ENCODE measurements at regions not wholly inside any gene's neighbourhood (a gene's known extent, or its start where the extent isn't known, plus 50 kb on each side); places are given as distances from the start of the nearest gene placed in this dataset.

- H3K27me3 ChIP-seq (ENCODE audit: control insufficient read depth, insufficient read depth, low read length) = no peaks in the 10 kb centered on the region
- peaks cover 0 to 13% (median 3%) of the 10 kb centered on the region in 3 donors for H3K9me3 ChIP-seq (ENCODE audit: control insufficient read depth in 2 of 3, insufficient read depth in 1 of 3, low read length in 3 of 3)
- H3K9ac ChIP-seq (ENCODE audit: low read length in 3 of 3) = no peak overlapping the region
- H3K4me1 ChIP-seq (ENCODE audit: control insufficient read depth in 2 of 3, insufficient read depth in 2 of 3, low read depth in 1 of 3, low read length in 3 of 3) = no peaks in the 10 kb centered on the region
- FAIRE-seq = no peak
- no peak for DNase-seq
- no peaks in the 10 kb centered on the region for H3K36me3 ChIP-seq (ENCODE audit: control insufficient read depth in 2 of 3, insufficient read depth in 3 of 3, low read length in 3 of 3)
- no peak overlapping the region for H3K27ac ChIP-seq (ENCODE audit: low read depth in 2 of 2, low read length in 2 of 2)
- intact Hi-C loops (cut with DNase I) = no loop called here
- no peak overlapping the region for H3K4me3 ChIP-seq (ENCODE audit: low read length in 3 of 3)
- TF ChIP-seq CTCF (IDR thresholded peaks at IDR 0.05; ENCODE audit: borderline replicate concordance, extremely low read depth, insufficient read depth) = no peak
These were observed 487.4 kb downstream of the LMO7 start for GRCh38 chr13:76123548-76123947.

GRCh38 chr13:76116751-76117360 lies 480.7 kb downstream of the LMO7 start:
- DNase-seq = no peak
- intact Hi-C loops (cut with DNase I) = no loop called here
- no peak for TF ChIP-seq CTCF (IDR thresholded peaks at IDR 0.05; ENCODE audit: borderline replicate concordance, extremely low read depth, insufficient read depth)
- FAIRE-seq = no peak
- H3K27ac ChIP-seq (ENCODE audit: low read depth in 2 of 2, low read length in 2 of 2) = no peak overlapping the region
- no peak overlapping the region for H3K4me3 ChIP-seq (ENCODE audit: low read length in 3 of 3)
- no peaks in the 10 kb centered on the region for H3K4me1 ChIP-seq (ENCODE audit: control insufficient read depth in 2 of 3, insufficient read depth in 2 of 3, low read depth in 1 of 3, low read length in 3 of 3)
- no peaks in the 10 kb centered on the region for H3K36me3 ChIP-seq (ENCODE audit: control insufficient read depth in 2 of 3, insufficient read depth in 3 of 3, low read length in 3 of 3)
- H3K9me3 ChIP-seq (ENCODE audit: control insufficient read depth in 2 of 3, insufficient read depth in 1 of 3, low read length in 3 of 3) = peaks cover 0 to 2% (median 0%) of the 10 kb centered on the region in 3 donors
- no peaks in the 10 kb centered on the region for H3K27me3 ChIP-seq (ENCODE audit: control insufficient read depth, insufficient read depth, low read length)
- no peak overlapping the region for H3K9ac ChIP-seq (ENCODE audit: low read length in 3 of 3)

GRCh38 chr13:76106763-76107162 lies 470.6 kb downstream of the LMO7 start:
- intact Hi-C loops (cut with DNase I) = no loop called here
- DNase-seq = no peak
- no peak overlapping the region for H3K27ac ChIP-seq (ENCODE audit: low read depth in 2 of 2, low read length in 2 of 2)
- no peaks in the 10 kb centered on the region for H3K36me3 ChIP-seq (ENCODE audit: control insufficient read depth in 2 of 3, insufficient read depth in 3 of 3, low read length in 3 of 3)
- FAIRE-seq = no peak
- TF ChIP-seq CTCF (IDR thresholded peaks at IDR 0.05; ENCODE audit: borderline replicate concordance, extremely low read depth, insufficient read depth) = no peak
- no peaks in the 10 kb centered on the region for H3K27me3 ChIP-seq (ENCODE audit: control insufficient read depth, insufficient read depth, low read length)
- H3K9me3 ChIP-seq (ENCODE audit: control insufficient read depth in 2 of 3, insufficient read depth in 1 of 3, low read length in 3 of 3) = no peaks in the 10 kb centered on the region
- H3K4me3 ChIP-seq (ENCODE audit: low read length in 3 of 3) = no peak overlapping the region
- H3K4me1 ChIP-seq (ENCODE audit: control insufficient read depth in 2 of 3, insufficient read depth in 2 of 3, low read depth in 1 of 3, low read length in 3 of 3) = no peaks in the 10 kb centered on the region
- H3K9ac ChIP-seq (ENCODE audit: low read length in 3 of 3) = no peak overlapping the region

- Histone ChIP-seq H3K9me3 (ENCODE audit: control insufficient read depth in 2 of 3, insufficient read depth in 1 of 3, low read length in 3 of 3) (no peaks in the 10 kb centered on the region), H3K27me3 (ENCODE audit: control insufficient read depth, insufficient read depth, low read length) (no peaks in the 10 kb centered on the region), H3K4me1 (ENCODE audit: control insufficient read depth in 2 of 3, insufficient read depth in 2 of 3, low read depth in 1 of 3, low read length in 3 of 3) (no peaks in the 10 kb centered on the region), H3K9ac (ENCODE audit: low read length in 3 of 3) (no peak overlapping the region), H3K27ac (ENCODE audit: low read depth in 2 of 2, low read length in 2 of 2) (no peak overlapping the region), H3K4me3 (ENCODE audit: low read length in 3 of 3) (no peak overlapping the region), H3K36me3 (ENCODE audit: control insufficient read depth in 2 of 3, insufficient read depth in 3 of 3, low read length in 3 of 3) (no peaks in the 10 kb centered on the region)
- no peak for FAIRE-seq
- no peak for TF ChIP-seq CTCF (IDR thresholded peaks at IDR 0.05; ENCODE audit: borderline replicate concordance, extremely low read depth, insufficient read depth)
- no peak for DNase-seq
- intact Hi-C loops (cut with DNase I) = no loop called here
These were observed 458.5 kb downstream of the LMO7 start for GRCh38 chr13:76094645-76095044.

All from kidney (tissue), 13 donors.